Tibial nerve (tissue), 4 donors: ENCODE measurements at regions not wholly inside any gene's neighbourhood (a gene's known extent, or its start where the extent isn't known, plus 50 kb on each side); places are given as distances from the start of the nearest gene placed in this dataset.

Source experiments
- EP300 ChIP-seq, 2 donors: sonication (generic); formaldehyde crosslinking; IDR thresholded peaks; one replicate each; pipeline ENCODE4 v1.6.1; 2017; ENCODE audit warnings: antibody characterized with exemption in 2 of 2, mild to moderate bottlenecking in 1 of 2
- POLR2A ChIP-seq, 2 donors: fragments of 450-650 bp; IDR thresholded peaks; one replicate each; pipeline ENCODE4 v1.6.1; 2017; ENCODE audit warnings: antibody characterized with exemption in 2 of 2, mild to moderate bottlenecking in 2 of 2, moderate library complexity in 2 of 2
- TF ChIP-seq, protein P1 (sequence below), 5 experiments: fragments of 200-600 bp in 3 of 5; fragments of 450-650 bp in 2 of 5; sonication (generic) in 3 of 5; IDR thresholded peaks; one replicate each; pipeline ENCODE4 v1.5.1; 2016 to 2019; ENCODE audit warnings: antibody characterized with exemption in 5 of 5, mild to moderate bottlenecking in 3 of 5, moderate library complexity in 2 of 5

DNA sequence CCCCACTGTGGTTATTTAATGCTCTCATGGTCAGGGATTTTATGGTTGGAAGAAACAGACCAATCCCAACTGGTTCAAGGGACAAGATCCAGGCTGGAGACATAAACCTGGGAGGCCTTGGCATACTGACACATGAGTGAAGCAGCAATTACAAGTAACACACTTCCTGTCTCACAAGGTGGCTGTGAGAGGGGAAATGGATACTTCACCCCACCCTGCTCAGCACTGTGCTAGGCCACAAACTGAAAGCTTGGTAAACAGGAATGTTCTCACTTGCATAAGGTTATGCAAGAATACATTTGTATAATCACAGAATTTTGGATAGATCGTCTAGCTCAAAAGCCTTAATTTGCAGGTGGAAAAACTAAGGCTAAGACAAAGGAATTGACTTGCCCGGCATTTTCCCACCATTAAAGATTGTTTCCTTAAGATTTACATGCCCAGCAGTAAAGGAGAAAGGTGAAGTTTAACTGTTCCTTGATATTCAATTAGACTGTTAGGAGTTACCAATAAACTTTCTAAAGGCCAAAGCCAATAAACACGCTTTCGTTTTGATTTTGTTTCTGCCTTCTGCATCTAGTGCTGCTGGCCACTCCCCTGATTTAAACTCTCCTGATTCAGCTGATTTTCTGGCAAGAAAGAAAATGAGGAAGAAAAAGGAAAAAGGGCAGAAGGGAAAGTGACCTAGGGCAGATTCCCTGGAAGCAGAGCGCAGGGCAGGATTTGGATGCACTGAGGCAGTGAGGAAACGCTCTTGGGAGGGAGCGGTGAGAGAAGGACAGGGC is 215.6 kb upstream of the CDH5 start:
- TF ChIP-seq, protein P1, sequence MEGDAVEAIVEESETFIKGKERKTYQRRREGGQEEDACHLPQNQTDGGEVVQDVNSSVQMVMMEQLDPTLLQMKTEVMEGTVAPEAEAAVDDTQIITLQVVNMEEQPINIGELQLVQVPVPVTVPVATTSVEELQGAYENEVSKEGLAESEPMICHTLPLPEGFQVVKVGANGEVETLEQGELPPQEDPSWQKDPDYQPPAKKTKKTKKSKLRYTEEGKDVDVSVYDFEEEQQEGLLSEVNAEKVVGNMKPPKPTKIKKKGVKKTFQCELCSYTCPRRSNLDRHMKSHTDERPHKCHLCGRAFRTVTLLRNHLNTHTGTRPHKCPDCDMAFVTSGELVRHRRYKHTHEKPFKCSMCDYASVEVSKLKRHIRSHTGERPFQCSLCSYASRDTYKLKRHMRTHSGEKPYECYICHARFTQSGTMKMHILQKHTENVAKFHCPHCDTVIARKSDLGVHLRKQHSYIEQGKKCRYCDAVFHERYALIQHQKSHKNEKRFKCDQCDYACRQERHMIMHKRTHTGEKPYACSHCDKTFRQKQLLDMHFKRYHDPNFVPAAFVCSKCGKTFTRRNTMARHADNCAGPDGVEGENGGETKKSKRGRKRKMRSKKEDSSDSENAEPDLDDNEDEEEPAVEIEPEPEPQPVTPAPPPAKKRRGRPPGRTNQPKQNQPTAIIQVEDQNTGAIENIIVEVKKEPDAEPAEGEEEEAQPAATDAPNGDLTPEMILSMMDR (IDR thresholded peaks at IDR 0.05): no peak
- TF ChIP-seq POLR2A (IDR thresholded peaks at IDR 0.05) (no peak), EP300 (IDR thresholded peaks at IDR 0.05) (peak in 1 of 2 donors; percentile 66)
